B cell (primary cell): ENCODE measurements at regions not wholly inside any gene's neighbourhood (a gene's known extent, or its start where the extent isn't known, plus 50 kb on each side); places are given as distances from the start of the nearest gene placed in this dataset.

Source experiments
- ATAC-seq: fragments of 200-7000 bp; cut with Tn5 transposase; one replicate; pipeline ENCODE4 v1.10.0; 2021; ENCODE audit warnings: low read depth, mild to moderate bottlenecking, moderate number of reproducible peaks, moderate library complexity
- CTCF ChIA-PET: fragments of 350-600 bp; sonication (Branson Sonifier 250); formaldehyde crosslinking; loops from one replicate; lab custom pipeline; 2021; ENCODE audit warnings: antibody characterized with exemption, inconsistent platforms; lab: Charles Lee
- POLR2A ChIA-PET: fragments of 350-600 bp; sonication (Branson Sonifier 250); formaldehyde crosslinking; loops from one replicate; lab custom pipeline; 2021; ENCODE audit warnings: antibody characterized with exemption; lab: Charles Lee
- DNase-seq: peaks from one replicate; pipeline ENCODE4 v3.0.0; 2013
- H2AFZ ChIP-seq: 2 replicates; pipeline ENCODE4 v1.6.1; 2012; ENCODE audit warnings: mild to moderate bottlenecking, low read depth, low read length; ENCODE audit not compliant: insufficient read depth, poor library complexity, severe bottlenecking
- H3K27ac ChIP-seq, 2 donors: 1 replicate in 1 of 2; 2 replicates in 1 of 2; pipeline ENCODE4 v1.5.1; 2012 to 2013; ENCODE audit warnings: low read length in 2 of 2, mild to moderate bottlenecking in 2 of 2, moderate library complexity in 1 of 2
- H3K27me3 ChIP-seq, 4 experiments: fragments of 200-600 bp in 1 of 4; sonication (generic) in 1 of 4; replicated peaks in 1 of 4; 1 replicate in 2 of 4; 2 replicates in 2 of 4; pipeline versions ENCODE4 v1.6.1 to v1.7.0; 2013 to 2016; ENCODE audit warnings: low read length in 3 of 4, mild to moderate bottlenecking in 2 of 4, mixed read lengths in 1 of 4, moderate library complexity in 1 of 4; ENCODE audit not compliant: insufficient read depth in 4 of 4, control insufficient read depth in 3 of 4; ENCODE audit errors: control extremely low read depth in 1 of 4
- H3K36me3 ChIP-seq, 2 experiments: replicated peaks in 1 of 2; 1 replicate in 1 of 2; 2 replicates in 1 of 2; pipeline versions ENCODE4 v1.6.1 to v1.7.1; 2013; ENCODE audit warnings: low read length in 1 of 2; ENCODE audit not compliant: insufficient read depth in 2 of 2, control insufficient read depth in 1 of 2; ENCODE audit errors: control extremely low read depth in 1 of 2, extremely low read depth in 1 of 2
- H3K4me1 ChIP-seq, 2 donors: fragments of 200-600 bp in 1 of 2; sonication (generic) in 1 of 2; 1 replicate in 1 of 2; 2 replicates in 1 of 2; pipeline versions ENCODE4 v1.5.1 to v1.6.1; 2013 to 2017; ENCODE audit warnings: low read length in 2 of 2; ENCODE audit not compliant: control insufficient read depth in 2 of 2, insufficient read depth in 2 of 2
- H3K4me2 ChIP-seq: replicated peaks from 2 replicates; pipeline ENCODE3; 2012; ENCODE audit warnings: mild to moderate bottlenecking, low read depth, low read length; ENCODE audit not compliant: poor library complexity, severe bottlenecking
- H3K4me3 ChIP-seq, 5 experiments: fragments of 200-600 bp in 1 of 5; sonication (generic) in 1 of 5; 1 replicate in 3 of 5; 2 replicates in 2 of 5; pipeline versions ENCODE4 v1.5.1 to v1.7.0; 2011 to 2016; ENCODE audit warnings: low read length in 4 of 5, mild to moderate bottlenecking in 4 of 5, low read depth in 2 of 5, control low read depth in 1 of 5, moderate library complexity in 1 of 5; ENCODE audit not compliant: insufficient read depth in 1 of 5; ENCODE audit errors: control extremely low read depth in 1 of 5, extremely low read depth in 1 of 5
- H3K79me2 ChIP-seq: fragments of 200-600 bp; sonication (generic); one replicate; pipeline ENCODE4 v1.6.0; 2016; ENCODE audit warnings: low read length; ENCODE audit not compliant: control insufficient read depth, insufficient read depth
- H3K9ac ChIP-seq: fragments of 200-600 bp; sonication (generic); 2 replicates; pipeline ENCODE4 v1.6.1; 2017; ENCODE audit warnings: mild to moderate bottlenecking, low read length, moderate library complexity
- H3K9me3 ChIP-seq, 3 donors: one replicate each; pipeline versions ENCODE4 v1.6.1 to v1.7.1; 2013; ENCODE audit warnings: low read length in 2 of 3; ENCODE audit not compliant: control insufficient read depth in 2 of 3, insufficient read depth in 1 of 3; ENCODE audit errors: control extremely low read depth in 1 of 3
- H4K20me1 ChIP-seq: 2 replicates; pipeline ENCODE4 v1.6.0; 2012; ENCODE audit warnings: mild to moderate bottlenecking, low read length; ENCODE audit not compliant: insufficient read depth, control insufficient read depth, poor library complexity, severe bottlenecking
- H3K27ac Mint-ChIP-seq: one replicate; pipeline ENCODE4 v1.8.0; 2021; ENCODE audit warnings: mixed read lengths
- H3K27me3 Mint-ChIP-seq: one replicate; pipeline ENCODE4 v1.8.0; 2021; ENCODE audit warnings: mixed read lengths
- H3K4me1 Mint-ChIP-seq: one replicate; pipeline ENCODE4 v1.8.0; 2021; ENCODE audit warnings: mixed read lengths
- H3K4me3 Mint-ChIP-seq: one replicate; pipeline ENCODE4 v1.8.0; 2021; ENCODE audit warnings: mixed read lengths
- H3K9me3 Mint-ChIP-seq: one replicate; pipeline ENCODE4 v1.8.0; 2022; ENCODE audit warnings: mixed read lengths; ENCODE audit not compliant: insufficient read depth
- CTCF ChIP-seq: fragments of 200-600 bp; IDR thresholded peaks from one replicate; pipeline ENCODE4 v1.8.0; 2022; ENCODE audit warnings: antibody characterized with exemption, mild to moderate bottlenecking
- EZH2 ChIP-seq: IDR thresholded peaks from 2 replicates; pipeline ENCODE4 v1.6.1; 2012; ENCODE audit warnings: borderline replicate concordance, low read depth, mild to moderate bottlenecking, moderate library complexity, low read length; ENCODE audit not compliant: insufficient read depth, poor library complexity, severe bottlenecking
- WGBS: methylation state at CpG from one replicate; pipeline ENCODE4 v1.1.5; 2013; ENCODE audit warnings: missing lambda C conversion rate; ENCODE audit not compliant: insufficient coverage; 5-methylcytosine and 5-hydroxymethylcytosine counted together
- intact Hi-C: fragments of 100-400 bp; cut with micrococcal nuclease; formaldehyde crosslinking; loops from one replicate; pipeline ENCODE4 v1.10.0; 2022

- Mint-ChIP-seq H3K4me3 (no peak overlapping the region), H3K4me1 (peaks cover 12% of the 10 kb centered on the region), H3K27me3 (no peaks in the 10 kb centered on the region), H3K27ac (no peak overlapping the region), H3K9me3 (no peaks in the 10 kb centered on the region)
- Histone ChIP-seq H3K36me3 (no peaks in the 10 kb centered on the region), H3K4me2 (no peak overlapping the region), H3K27me3 (no peaks in the 10 kb centered on the region), H3K27ac (no peak overlapping the region), H4K20me1 (no peaks in the 10 kb centered on the region), H3K4me1 (peaks cover 7 to 8% of the 10 kb centered on the region in 2 donors), H3K79me2 (no peaks in the 10 kb centered on the region), H3K9me3 (no peaks in the 10 kb centered on the region), H3K9ac (no peak overlapping the region), H2AFZ (no peak overlapping the region), H3K4me3 (no peak overlapping the region)
- no peak for TF ChIP-seq CTCF
- TF ChIP-seq EZH2: no peak
- WGBS: no CpG with 5 or more reads among the region's 9 CpGs
- intact Hi-C loops: no loop called here
- ATAC-seq (no peak), DNase-seq (no peak)
- POLR2A ChIA-PET: interaction anchor here (0.7 kb wide), 2 partner anchors 36 to 1311 kb away, joined by 5 to 7 read pairs; no protein-coding TSS in a partner anchor
- CTCF ChIA-PET: interaction anchor here (0.7 kb wide), 1 partner anchor 1174 kb away, joined by 4 read pairs; no protein-coding TSS in a partner anchor
Observed at GRCh38 chr5:124844371-124844920, 98.0 kb upstream of the ZNF608 start.

- Mint-ChIP-seq H3K4me3 (no peak overlapping the region), H3K4me1 (peaks cover 21% of the 10 kb centered on the region), H3K27me3 (no peaks in the 10 kb centered on the region), H3K27ac (no peak overlapping the region), H3K9me3 (no peaks in the 10 kb centered on the region)
- DNase-seq: no peak
- intact Hi-C loops: no loop called here
- peaks cover 8 to 13% of the 10 kb centered on the region in 2 donors for H3K4me1 ChIP-seq
- no peak overlapping the region for H3K9ac ChIP-seq
- H3K79me2 ChIP-seq: no peaks in the 10 kb centered on the region
- no peaks in the 10 kb centered on the region for H3K27me3 ChIP-seq
- no peak overlapping the region for H3K4me2 ChIP-seq
- no peak overlapping the region for H2AFZ ChIP-seq
- ChIA-PET POLR2A (interaction anchor here (0.7 kb wide), 1 partner anchor 1462 kb away, joined by 6 read pairs; no protein-coding TSS in a partner anchor), CTCF (interaction anchor here (0.6 kb wide), 1 partner anchor 89 kb away, joined by 4 read pairs; no protein-coding TSS in a partner anchor)
- WGBS: no CpG with 5 or more reads among the region's 3 CpGs
- no peak overlapping the region for H3K27ac ChIP-seq
- ATAC-seq: no peak
- H3K36me3 ChIP-seq: no peaks in the 10 kb centered on the region
- no peak overlapping the region for H3K4me3 ChIP-seq
- no peak for TF ChIP-seq CTCF
- TF ChIP-seq EZH2: no peak
- no peaks in the 10 kb centered on the region for H3K9me3 ChIP-seq
- H4K20me1 ChIP-seq: no peaks in the 10 kb centered on the region
Observed at GRCh38 chr5:124847907-124848306, 101.5 kb upstream of the ZNF608 start.
